ENCODE measurements at regions not wholly inside any gene's neighbourhood (a gene's known extent, or its start where the extent isn't known, plus 50 kb on each side); places are given as distances from the start of the nearest gene placed in this dataset.

DNA sequence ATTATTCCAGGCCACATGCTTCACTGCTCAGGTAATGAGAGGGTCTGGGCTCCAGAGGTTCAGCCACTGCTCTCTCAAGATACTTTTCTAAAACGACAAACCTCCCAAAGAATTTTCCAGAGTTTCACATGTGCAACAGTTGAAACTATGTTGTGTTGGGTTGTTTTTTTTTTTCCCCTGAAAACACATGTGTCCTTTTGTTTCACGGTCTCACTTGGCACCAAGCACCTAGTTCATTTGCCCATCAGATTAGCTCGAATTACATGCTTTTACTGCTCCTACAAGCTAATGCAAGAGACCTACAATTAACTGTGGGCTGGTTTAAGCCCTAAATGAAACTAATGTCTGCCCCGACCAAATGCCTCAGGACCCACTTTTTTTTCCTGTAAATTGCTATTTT is 313.3 kb downstream of the FGFR2 start:
- DNase-seq = peak; percentile 16

DNA sequence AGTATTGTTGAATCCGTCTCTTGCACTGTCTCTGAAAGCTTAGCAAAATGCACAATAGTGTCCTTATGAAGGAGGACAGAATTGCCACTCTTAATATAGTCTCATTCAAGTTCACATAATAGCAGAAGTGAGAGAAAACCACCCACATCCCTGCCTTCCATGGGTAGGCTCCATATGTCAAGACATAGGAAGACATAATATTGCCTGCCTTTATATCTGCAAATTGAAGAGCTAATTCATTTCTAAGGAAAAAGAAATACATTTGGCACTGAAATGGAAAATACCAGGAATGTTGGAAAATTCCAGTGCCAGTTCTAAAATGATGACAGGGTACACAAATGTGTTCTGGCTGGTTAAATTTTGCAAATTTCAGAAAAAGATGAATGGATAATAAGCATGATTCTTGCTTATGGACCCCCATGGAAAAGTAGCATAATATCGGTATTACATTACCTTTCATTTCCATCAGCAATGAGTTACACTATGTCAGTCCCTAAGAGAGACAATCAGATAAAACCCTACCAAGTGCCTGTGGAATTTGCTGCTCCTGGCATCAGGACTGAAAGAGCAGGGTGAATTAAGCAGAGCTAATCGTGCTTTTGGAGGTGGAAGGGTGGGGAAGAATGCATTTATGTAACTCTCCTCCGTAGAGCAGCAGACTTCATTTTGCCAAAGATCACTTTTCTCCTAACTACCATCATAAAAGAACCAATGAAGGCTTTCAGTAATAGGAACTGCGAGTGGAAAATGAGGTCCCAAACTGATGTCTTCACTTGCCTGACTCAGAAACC is 312.6 kb downstream of the FGFR2 start:
- DNase-seq = no peak

DNA sequence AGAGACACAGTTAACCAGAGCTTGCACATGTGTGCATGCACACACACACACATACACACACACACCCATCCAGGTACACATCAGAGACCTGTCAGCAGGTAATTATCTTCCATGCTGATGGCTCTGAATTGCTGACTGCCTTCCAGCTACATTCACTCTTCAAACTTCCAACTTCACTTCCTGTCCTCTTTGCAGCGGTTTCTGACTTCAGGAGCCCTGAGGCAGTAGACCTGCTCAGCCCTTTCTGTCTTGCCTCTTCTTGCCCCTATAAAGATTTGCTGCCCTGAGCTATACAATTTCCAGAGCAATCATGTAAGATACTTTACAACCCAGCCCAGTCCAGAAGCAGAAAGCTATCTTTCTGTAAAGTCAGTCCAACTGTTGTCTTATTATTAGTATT is 310.2 kb downstream of the FGFR2 start:
- peak; percentile 20 for DNase-seq

DNA sequence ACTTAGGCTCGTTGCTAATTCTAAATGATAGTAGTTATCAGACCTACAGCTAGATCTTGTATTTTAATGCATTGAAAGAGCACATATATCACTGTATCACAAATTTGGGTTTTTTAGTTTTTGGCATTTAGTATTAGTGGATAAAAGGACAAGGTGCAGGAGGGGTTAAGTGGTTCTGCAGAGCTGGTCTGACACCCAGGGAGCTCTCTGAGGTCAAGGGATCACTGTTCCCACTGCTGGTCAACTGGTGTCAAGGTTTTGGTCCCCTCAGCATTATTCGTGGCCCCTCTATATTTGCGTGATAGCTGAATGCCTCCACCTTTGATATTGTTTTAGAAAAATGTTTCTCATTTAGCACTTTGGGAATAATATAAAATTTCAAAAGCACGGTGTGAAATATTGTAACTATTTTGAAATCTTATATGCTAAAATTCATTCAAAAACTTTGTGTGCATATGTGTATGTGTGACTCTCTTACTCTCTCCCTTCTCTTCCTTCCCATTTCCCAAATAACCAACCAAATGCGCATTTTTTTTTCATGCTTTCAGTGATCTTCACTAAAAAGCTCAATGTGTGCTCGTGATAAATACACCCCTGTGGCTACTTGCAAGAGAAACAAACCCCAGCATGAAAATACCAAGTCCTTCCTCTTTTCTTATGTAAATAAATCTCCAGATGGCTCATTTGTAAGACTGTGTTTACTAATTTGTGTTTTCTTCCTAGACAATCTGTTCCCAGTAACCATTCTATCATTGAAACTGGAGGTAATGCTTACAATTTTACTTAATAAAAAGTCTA is 309.2 kb downstream of the FGFR2 start:
- peak; percentile 28 for DNase-seq

DNA sequence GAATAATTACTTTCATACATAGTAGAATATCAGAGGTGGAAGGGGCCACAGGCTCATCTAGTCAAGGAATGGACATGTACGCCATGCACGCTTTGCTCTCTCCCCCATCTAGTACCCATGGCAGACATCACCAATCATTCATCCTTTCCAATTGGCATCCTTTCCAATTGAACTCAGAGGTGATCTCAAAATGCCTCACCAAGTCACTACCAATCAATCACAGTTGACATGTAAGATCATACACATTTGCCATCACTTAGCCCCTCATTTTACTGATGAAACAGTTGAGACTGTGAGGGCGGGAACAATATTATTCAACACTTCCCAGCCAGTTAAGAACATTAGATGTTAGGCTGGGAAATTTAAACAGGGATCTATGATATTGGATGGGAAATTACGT is 308.4 kb downstream of the FGFR2 start:
- no peak for DNase-seq

DNA sequence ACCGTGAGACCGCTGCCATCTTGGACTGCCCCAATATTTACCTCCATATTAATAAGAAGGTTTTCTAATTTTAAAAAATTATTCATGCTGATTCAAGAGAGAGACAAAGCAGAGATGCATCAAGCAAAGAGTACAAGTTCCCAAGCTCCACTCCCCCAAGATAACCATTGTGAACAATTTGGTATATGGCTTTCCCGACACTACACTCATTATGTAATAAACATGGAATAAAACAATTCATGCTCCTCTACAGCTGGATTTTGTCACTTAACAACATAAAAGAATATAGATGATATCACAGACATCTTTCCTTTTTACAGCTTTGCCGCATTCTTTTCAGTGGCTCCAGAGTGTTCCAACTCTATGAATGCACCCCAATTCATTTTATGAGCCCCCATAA is 307.6 kb downstream of the FGFR2 start:
- no peak for DNase-seq

DNA sequence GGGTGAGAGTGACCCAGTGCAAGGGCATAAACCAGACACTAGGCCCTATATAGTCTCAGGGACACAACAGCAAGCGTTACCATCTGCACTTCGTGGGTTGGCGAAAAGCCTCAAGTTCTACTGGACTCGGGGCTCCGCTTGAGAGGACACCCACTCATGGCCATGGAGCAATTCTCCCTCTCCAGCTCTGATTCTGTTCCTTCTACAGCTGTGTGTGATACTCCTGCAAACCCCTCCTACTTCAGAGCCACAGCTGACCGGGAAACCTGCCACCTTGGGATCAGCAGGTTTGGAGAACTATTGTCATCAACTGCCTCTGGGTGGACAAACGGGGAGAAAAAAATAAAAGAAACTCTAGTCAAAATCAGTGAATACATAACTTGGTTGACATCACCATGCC is 306.9 kb downstream of the FGFR2 start:
- no peak for DNase-seq

DNA sequence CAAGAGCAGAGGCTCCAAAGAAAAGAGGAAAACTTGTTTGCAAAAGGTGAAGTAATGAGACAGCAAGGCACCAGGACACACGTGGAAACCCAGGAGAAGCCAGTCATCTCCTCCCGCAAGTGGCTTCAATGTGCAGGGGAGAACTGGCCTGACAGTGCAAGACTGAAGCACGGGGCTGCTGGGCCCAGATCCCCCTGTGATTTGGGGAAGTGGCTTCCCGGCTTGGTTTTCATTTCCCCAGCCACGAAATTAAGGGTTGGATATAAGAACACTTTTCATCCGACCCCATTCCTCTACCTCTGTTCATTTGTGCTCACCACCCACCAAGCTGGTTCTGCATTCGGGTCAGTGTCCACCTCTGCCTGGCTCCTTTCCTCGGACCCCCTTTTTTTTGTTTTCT is 306.4 kb downstream of the FGFR2 start:
- no peak for DNase-seq

DNA sequence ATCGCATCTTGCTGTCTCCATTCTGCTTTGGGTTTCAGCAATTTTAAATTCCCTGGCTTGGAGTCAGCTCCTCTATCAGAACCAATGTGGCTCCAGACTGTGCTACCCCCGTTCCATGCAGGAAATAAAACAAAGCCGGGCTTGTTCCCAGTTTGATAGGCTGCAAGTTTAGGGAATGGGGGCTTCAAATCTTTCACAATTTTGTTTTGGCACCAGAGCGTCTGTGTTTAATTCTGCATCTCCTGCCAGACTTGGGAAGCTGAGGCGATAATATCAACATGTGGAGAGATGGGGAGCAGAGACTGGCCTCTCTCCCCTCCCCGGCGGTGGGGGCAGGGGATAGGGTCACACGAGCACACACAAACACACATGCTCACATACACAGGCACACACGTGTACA is 305.9 kb downstream of the FGFR2 start:
- DNase-seq = no peak

DNA sequence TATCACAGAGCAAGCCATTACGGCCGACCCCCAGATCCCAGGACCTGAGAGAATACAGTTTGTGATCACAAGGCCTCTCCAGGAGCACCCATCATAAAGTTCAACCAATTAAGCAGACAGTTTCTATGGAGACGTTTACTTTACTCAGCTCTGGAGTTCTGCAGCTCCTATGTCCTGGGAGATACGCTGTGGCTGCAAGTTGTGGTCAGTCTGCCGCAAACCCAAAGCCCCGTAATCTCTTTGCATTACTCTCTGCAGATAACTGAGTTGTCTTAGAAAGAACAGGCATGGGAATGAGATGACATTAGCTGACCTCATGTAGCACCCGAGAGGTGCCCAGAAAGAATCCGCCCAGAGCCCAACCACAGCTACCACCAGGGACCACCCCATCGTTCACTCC is 305.1 kb downstream of the FGFR2 start:
- DNase-seq = no peak

DNA sequence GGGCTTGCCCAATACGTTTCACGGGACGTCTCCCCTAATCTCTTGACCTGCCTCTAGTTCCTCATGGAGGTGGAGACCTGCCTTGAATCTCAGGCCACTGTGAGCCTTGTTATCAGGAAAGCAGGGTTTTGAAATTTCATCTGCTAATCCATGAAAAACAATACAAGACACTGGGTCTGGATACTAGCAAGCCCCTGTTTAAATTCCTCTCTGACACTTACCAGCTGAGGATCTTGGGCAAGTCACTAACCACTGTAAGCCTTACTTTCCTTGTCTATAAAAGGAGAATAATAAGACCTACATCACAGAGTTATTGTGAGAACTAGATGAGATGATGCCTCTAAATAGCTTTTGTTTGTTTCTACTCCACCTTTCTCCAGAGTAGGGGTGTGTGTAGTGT is 303.6 kb downstream of the FGFR2 start:
- DNase-seq = no peak

DNA sequence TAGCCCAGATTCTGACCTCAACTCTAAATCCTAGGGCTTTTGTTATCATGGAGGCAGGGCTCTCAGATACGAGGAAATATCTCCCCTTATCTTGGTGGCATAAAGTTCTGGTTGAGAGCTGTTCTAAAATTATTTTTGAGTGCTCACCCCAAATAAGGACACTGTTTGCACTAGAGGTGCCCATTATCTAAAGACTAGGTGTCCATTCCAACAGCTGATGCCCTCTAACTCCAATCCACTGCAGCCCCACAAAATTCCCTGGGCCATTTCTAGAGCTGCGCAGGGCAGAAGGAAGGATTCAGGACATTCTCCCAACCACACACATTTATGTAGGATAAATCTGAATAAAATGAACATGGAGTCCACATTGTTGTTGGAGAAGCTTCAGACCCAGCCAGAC is 301.9 kb downstream of the FGFR2 start:
- no peak for DNase-seq

DNA sequence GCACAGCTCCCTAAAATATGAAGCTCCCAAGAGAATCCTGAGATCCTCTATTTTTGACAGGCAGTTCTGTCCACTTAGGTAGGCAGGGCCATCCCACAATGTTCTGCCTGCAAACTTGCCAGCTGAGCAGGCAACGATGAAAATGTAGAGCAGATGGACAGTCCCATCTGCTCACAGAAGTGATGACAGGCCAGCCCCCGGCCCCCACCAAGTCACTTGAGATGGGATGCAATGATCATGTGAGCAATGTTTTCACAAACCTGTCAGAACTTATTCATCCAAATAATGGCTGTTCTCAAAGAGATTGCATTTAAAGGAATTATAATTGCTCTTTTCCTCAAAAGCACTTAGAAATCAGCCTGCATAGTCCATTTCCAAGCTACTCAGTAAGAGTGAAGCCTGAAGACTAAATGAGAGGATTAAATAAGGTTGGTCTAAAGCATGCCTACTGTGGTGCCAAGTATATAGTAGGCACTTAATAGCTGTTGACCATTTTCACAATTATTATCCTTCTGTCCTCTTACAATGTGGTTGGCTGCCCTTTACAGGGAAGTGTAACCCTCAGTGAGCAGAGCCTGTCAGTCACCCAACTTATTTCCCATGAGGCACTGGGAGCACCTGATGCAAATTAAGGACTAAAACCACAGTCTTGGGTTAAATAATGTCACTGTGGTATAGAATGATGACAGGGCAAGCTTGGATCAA is 301.2 kb downstream of the FGFR2 start:
- DNase-seq = no peak

DNA sequence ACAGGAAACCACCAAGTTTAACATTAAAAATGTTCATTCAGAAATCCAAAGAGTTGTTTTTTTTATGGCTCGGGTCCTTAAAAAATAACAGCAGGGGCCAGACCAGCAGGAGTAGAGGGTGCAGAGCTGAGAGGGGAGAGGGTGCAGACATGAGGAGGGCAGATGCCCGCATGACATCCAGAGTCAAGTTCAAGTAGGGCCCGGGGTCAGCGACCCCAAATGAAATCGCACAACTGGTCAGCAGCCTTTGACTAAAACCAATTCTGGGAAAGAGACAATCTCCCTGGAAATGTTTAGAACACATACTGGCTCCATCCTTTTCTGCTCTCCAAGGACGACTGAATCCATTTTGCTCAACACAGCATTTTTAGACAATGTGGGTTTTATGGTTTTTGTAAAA is 297.5 kb downstream of the FGFR2 start:
- no peak for DNase-seq

DNA sequence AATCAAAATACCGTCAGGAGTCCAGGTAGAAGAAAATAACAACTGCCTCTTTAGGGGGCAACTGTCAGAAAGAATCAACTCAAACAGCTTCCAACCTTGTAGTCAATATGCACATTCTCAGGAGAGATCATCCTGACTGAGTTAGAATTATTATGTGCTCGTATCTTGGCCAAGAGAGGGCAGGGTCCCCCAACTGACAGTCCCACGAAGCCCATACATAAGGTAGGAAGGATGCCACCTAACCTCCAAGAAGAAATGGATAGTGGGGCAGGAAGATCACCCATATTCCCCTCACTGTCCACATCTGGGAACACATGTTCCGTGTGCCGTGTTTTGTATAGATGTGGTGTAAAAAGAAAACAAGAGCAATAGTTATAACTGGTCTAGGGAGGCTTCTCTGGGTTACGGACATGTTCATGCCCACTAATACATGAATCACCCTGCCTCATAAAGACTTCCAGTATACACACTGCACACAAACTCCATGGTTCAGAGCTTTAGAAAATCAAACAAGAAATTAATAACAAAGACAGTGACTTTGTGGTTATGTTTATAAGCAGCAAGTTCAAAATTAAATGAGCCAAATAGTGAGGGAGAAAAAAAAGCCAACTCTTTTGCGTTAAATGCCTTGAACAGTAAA is 295.6 kb downstream of the FGFR2 start:
- no peak for DNase-seq

DNA sequence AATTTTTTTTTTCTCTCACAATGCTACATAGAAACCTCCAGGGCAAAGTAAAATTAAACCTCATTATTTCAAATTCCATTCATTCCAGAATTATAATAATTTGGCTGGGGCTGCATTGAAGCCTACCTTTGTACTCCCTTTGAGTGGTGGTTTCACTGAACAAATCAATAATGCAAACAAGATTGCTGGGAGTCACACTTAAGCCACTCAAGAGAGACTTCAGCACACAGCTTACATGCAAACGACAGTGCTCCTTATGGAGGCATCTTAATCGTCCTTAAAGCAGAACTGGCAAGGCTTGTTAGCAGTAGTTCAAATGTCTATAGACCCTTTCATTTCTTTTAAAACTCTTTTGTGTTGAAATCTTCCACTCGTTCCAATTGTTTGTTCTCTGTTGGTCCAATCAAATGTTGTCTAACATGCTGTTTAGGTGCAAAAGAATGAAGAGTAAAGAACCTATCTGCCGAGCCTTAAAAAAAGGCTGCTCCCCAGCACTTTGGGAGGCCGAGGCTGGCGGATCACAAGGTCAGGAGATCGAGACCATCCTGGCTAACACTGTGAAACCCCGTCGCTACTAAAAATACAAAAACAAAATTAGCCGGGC is 294.9 kb downstream of the FGFR2 start:
- peak; percentile 53 for DNase-seq

DNA sequence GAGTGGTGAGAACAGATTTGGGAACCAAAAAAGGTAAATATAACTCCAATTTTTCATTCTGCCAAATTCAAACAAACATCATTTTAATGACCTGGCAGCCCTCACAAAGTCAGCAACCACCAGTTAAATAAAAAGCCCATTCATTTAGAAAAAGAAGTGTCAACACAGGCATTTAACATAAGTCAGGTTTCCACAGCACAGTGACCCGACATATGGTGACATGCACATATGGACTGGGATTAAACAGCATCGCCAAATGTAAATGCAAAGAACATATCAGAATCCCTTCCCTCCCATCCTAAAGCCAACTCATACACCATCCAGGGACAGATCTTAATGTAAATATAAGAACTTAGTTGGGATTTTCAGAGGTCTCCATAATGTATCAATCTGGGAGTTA is 293.2 kb downstream of the FGFR2 start:
- DNase-seq = no peak

DNA sequence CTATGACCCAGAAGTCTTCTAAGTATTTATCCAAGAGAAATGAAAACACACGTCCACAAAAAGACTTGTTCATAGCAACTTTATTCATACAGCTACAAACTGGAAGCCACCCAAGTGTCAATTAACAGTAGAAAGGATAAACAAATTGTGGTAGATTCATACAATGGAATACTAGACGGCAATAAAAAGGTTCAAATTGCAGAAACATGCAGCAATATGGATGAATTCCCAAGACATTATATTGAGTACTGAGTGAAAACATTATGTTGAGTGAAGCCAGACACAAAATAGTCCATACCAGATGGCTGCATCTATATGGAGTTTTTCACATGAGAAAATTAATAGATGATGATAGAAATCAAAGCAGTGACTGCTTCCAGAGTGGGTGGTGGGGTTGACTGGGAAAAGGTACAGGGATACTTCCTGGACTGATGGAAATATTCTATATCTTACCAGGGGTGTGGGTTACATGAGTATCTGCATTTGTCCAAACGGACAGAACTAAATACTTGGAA is 292.0 kb downstream of the FGFR2 start:
- DNase-seq = no peak

DNA sequence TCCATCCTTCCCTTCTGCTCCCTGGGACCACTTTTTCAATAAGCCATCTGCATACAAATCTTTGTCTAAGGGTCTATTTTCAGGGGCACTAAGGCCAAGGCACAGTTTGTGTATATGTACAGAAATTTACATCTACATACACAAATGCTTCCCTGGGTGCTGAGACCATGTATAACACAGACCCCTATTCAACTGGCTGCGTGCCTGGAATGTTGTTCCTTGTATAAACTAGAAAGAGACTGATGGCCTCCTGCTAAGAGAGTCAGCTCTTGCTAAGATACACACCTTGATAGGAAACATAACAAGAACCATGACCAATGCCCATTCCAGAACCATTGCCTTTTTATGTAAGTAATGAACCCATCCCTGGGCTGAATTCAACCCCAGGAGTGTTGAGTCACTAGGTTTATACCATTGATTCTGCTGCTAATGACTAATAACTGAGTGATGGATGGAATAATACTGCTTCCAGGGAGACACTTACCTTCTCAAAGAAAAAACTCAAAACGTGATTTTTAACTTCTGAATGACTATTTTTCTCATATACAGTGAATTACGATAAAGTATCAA is 290.7 kb downstream of the FGFR2 start:
- DNase-seq = no peak

DNA sequence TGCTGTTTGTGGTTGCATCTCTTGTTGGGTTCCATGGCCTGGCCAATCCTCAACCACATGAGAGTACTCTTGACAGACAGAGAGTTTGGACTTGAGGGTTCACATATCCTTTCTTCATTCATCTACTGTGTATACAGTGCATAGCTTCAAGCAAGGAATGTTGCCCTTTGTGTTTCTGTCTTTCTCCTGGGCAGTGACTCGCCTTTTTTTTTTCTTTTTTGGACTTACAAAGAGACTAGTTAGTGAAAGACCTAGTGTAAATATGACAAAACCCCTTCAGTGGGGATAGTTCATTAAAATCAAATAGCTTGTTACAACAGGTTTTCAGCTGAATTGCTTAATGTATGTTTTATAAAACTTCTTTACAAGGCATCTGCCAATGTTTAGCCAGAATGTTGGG is 290.2 kb downstream of the FGFR2 start:
- no peak for DNase-seq

DNA sequence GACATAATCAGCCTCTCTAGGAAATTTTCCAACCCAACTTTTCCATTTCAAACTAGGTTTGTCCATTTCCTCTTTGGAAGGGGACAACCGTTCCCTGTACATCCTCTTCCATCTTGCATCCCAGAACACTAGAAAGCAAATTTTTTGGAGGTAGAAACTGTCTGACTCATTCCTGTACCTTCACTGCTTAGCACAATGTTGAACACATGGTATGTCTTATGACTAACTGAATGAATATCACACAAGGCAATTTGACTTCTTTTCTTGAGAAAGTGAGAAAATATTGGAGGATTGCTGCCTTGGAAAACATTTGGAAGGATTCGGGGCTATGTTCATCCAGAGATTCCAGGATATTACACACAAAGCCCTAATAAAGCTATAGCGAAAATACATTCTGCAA is 289.1 kb downstream of the FGFR2 start:
- DNase-seq = no peak

DNA sequence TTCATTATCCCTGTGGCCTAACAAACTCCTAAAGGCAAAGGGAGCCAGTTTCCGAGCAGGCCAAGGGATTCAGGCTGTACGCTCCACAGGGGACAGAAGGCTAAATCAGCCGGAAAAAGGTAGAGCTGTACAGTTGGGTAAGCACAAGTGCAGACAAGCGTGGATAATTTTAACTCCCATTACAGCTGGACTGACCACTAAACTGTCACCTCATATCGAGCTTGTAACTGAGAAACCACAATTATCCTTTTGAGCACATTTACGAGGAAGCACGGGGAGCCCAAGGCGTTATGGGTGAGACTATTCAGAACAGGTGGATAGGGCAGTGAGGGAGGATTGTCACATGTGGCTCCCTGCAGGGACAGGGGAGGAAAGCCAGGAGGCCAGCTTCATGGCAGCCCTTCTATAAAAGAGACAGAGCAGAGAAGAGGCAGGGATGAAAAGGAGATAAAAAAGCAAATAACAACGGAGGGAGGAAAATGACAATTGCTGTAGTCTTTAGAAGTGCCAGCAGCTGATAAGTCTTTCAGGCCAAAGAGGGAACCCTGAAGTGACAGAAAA is 288.0 kb downstream of the FGFR2 start:
- DNase-seq = peak; percentile 98
